GM21619 (cell line): ENCODE measurements at regions not wholly inside any gene's neighbourhood (a gene's known extent, or its start where the extent isn't known, plus 50 kb on each side); places are given as distances from the start of the nearest gene placed in this dataset.
"Not testable (repeated sequence)": the region's sequence is repeated elsewhere in the genome, so short reads cannot be mapped to it uniquely, and the experiment has no call there.

ENCODE experiments used
- ATAC-seq: cut with Tn5 transposase; IDR thresholded peaks from one replicate; pipeline ENCODE4 v1.9.1; 2021; ENCODE audit not compliant: unreplicated experiment

DNA sequence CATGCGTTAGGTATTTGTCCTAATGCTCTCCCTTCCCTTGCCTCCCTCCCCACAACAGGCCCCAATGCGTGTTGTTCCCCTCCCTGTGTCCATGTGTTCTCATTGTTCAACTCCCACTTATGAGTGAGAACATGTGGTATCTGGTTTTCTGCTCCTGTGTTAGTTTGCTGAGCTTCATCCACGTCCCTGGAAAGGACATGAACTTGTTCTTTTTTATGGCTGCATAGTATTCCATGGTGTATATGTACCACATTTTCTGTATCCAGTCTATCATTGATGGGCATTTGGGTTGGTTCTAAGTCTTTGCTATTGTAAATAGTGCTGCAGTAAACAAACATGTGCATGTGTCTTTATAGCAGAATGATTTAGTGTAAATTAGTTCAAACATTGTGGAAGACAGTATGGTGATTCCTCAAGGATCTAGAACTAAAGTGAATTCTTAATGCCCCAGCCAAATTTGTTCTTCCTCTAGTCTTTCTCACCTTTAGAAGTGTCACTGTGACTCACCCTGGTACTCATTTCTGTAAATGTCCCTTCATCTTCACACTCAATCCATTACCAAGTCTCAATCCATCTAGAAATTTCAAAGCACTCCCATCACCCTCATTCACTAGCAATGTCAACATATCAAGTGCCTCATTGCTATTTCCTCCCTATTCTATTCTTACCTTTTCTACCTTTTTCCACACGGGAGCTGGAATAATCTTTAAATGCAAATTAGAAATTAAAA lies 123.9 kb downstream of the MREG start:
- ATAC-seq, result not testable (repeated sequence)

DNA sequence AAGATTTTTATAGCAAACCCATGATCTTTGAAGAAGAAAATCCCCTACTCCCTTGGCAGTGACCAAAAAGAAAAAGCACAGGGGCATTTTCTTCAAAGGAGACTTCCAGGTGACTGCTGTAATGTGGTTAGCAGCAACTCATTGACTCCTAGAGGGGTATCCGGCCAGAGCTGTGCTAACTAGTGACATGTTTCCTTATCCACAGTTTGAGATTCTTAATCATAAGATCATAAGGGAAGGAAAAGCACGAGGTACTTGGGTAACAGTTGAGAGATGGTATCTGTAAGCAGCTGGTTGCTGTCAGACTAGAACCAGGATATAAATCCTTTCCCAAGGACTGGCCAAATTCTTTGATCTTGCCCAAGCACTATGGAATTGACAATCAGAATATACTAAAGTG lies 124.7 kb downstream of the MREG start:
- ATAC-seq, result no peak

DNA sequence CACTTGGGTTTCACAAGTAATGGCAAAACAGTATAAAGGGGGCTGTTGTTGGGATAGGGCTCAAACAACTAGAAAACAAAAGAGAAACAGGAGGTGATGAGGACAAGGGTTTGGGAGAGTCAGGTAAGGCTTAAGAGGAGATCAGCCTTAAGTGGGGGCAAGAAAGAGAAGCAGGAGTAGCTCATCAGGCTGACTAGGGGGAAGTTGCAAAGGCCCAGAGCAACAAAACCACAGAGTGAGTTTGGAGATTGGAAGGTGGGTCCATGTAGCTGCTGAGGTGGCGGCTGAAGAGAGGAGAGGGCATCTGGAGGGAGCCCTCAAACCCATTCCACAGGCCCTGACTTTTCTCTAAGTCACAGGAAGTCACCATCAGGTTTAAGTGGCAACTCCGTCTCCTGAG lies 126.0 kb downstream of the MREG start:
- ATAC-seq, result no peak

DNA sequence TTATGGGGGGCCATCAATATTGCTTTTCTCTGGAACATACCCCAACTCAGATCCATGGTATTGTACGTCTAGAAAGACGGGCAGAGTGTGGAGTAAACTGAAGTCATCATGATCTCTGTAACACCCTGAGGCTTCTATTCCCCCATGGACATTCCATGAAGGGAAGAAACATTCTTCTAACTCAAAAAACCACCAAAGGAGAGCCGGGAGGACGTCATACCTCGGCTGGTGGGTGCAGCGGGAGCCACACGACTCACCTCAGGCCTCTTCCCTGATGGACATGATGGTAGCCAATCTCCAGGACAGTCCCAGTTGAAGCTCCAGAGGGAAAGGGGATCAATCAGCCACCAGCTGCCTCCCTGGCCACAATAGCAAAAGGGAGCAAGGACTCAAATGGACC lies 127.3 kb downstream of the MREG start:
- ATAC-seq, result no peak

DNA sequence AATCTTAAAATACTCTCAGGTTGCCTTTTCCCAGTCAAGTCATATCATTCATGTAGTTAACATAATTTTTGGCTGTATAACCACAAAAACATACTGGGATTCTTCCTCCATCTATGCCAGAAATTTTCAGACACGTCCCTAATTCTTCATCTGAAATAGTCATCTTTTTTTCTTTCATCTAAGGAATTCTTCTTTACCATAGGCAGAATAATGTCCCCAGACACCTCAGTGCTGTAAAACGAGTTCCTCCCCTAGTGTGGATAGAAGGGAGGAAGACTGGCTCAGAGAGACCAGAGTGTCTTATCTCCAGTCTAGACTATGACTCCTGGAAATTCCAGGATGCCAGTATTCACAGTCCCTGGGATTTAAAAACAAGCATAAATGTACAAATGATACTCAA lies 127.8 kb downstream of the MREG start:
- ATAC-seq, result no peak

DNA sequence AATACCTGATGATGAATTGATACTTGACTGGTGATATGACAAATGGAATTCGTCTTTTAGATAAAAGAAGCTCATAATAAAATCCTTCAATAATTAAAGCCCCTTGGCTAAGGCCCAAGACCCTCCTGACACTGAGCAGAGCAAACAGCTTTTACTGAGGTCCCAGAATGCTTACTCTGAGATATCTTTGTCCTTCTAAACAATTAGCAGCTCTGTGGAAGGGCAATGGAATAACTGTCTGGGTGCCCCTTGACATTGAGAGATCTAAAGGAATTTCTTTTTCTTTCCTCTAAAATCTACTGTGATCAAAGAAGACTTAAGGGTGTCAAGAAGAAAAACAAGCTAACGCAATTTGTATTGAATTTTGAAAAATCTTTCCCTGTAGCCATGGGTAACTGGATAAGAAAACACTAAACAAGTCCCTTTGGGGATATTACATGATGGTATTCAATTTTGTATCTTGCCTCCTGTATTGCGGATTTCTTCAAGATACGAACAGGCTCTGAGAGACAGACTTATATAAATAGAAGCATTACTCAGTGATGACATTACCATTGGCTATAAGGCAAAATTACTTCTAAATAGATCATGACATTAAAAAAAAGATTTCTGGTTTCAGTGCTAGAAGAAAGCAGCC lies 128.8 kb downstream of the MREG start:
- ATAC-seq, result no peak

DNA sequence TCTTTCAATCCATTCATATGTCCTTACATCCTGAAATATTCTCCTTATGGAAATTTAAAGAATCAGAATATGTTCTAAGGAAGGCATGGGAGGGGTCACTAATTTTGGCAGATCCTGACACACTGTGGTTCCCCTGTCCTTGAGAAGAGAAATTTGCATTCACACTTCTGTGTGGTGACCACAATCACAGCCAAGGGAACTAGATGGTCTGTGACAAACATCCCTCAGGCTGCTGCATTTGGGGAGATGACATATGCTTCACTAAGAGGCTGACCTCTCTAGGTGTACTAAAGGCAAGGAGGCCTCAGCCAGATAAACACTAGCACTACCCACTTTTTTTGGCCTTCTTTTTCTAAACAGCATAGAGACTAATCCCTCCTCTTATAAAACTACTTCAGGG lies 129.6 kb downstream of the MREG start:
- ATAC-seq, result peak; percentile 63

DNA sequence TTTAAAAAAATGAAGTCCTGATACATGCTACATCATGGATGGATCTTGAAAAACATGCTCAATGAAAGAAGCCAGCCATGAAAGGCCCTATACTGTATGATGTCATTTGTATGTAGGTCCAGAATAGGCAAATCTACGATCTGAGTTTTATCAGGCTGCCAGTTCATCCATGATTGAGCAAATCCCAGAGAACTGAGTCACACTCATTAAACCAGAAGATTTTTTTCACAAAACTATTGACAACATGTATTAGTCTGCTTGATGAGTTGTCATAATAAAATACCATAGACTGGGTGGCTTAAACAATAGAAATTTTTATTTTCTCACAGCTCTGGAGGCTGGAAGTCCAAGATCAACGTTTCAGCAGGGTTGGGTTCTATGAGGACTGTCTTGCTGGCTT lies 130.7 kb downstream of the MREG start:
- no peak for ATAC-seq

DNA sequence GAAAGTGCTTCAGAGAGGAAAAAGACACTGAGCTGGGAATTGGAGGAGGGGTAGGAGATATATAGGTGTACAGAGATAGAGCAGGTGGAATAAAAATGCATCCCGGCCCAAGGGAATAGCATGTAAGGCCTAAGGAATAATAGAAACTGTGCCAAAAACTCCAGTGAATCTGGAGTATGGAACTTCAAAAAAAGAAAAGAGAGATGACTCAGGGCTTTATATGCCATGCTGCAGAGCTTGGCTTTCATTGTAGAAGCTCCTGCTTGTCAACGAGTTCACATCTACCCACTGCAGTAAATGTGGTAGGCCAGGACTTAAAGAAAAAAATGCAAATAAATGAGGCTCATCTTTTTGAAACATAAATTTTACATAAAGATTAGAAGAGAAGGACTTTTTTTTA lies 131.8 kb downstream of the MREG start:
- ATAC-seq, result no peak

DNA sequence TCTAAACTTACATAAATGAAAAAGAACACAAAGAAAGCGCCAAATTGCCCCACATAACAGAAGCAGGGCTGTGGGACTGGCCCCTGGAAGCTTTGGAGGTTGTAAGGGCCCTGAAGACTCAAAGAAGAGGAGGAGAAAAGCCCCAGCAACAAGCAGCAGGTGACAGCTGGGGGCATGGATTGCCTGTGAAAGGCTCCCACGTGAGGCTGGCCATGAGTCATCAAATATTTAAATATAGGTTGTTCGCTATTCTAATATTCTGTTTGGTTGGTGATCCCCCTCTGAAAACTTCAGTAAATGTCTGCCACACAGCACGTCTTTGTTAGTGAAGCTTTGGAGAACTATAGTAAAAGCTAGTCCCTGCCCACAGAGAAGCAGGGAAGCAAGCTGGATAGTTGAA lies 132.4 kb downstream of the MREG start:
- peak; percentile 76 for ATAC-seq

DNA sequence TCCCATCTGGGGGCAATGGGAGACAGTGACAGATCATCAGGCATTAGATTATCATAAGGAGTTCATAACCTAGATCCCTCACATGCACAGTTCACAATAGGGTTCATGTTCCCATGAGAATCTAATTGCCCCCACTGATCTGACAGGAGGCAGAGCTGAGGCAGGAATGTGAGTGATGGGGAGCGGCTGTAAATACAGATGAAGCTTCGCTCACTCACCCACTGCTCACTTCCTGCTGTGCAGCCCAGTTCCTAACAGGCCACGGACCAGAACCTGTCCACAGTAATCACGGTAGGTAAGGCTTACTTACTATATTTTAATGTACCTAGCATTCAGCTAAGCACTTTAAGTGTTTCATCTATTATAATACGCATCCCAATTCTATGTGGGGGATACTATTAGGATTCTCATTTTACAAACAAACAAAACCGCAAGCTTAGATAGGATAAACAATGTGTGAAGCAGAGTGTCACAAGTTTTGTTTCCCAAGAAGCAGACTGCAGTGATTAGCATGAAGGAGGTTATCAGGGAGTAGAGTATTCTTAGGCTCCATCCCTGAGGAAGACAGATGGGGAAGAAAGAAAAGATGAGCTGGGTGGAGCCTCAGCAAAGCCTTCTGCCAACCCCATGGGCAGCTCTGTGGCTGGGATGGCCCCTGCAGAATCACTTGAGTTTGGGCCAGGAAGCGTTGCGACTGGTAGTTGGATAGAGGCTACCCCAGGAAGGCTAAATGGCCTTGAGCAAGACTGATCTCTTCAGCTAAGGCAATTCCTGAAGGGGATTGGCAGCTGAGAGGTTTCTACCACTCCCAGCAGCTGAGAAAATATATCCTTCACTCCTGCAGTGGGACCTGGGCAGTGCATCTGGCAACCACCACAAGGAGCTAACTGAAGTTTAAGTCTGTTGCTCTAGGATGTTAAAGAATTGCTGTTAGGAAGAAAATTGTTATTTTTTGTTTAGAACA lies 133.1 kb downstream of the MREG start:
- peak; percentile 3 for ATAC-seq

DNA sequence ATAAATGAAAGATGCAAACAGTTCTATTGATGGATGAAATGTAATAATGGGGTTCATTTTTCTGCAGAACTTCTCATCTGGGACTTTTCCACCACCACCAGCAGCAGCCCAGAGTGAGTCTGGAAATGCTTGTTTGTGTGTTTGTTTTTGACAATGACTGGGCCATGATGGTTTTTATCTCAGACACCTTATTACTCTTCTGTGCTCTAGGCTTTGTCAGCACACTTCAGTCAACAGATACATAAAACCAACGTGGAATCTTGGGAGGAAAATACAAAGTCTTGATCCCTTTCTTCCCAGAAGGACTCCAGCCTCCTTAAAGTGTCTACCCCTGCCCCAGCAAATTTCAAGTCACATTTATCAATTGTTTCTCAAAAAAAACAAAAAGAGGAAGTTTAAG lies 134.0 kb downstream of the MREG start:
- no peak for ATAC-seq

DNA sequence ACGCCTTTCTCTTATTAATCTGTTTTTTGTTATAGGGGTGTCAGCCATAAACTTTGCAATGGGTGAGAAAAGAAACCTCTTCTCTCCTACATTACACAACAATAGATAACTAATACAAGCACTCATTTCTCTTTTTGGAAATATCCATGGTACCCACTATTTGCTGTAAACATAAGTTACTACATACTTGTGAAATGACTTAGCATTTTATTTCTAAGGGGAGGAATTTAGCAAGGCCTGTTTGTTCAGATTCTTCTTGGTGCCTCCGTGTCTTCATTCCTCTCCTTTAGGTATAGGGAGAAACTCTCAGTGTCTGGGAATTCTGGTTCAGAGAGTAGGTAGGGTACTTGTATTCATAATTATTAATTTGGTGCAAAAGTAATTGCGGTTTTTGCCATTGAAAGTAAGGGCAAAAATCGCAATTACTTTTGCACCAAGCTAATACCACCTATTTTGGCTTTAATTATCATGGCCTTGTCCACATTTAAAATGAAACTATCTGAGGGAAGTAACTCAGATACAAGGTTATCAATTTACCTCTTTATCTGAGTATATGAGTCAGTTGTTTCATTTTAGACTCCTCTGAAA lies 134.8 kb downstream of the MREG start:
- peak; percentile 35 for ATAC-seq

DNA sequence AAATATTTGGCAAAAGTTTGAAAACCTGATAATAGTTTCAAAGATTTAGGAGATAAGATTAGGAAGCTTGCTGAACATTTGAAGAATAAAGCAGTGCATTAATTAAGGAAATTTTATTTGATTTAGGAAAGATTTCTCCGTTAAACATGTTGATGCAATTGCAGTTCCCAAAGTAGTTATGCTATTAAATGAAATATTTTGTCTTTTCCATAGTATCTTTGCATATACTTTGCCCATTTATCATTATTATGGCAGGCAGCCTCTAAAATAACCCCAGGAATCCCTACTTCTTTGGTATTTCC lies 136.5 kb downstream of the MREG start:
- ATAC-seq, result no peak

DNA sequence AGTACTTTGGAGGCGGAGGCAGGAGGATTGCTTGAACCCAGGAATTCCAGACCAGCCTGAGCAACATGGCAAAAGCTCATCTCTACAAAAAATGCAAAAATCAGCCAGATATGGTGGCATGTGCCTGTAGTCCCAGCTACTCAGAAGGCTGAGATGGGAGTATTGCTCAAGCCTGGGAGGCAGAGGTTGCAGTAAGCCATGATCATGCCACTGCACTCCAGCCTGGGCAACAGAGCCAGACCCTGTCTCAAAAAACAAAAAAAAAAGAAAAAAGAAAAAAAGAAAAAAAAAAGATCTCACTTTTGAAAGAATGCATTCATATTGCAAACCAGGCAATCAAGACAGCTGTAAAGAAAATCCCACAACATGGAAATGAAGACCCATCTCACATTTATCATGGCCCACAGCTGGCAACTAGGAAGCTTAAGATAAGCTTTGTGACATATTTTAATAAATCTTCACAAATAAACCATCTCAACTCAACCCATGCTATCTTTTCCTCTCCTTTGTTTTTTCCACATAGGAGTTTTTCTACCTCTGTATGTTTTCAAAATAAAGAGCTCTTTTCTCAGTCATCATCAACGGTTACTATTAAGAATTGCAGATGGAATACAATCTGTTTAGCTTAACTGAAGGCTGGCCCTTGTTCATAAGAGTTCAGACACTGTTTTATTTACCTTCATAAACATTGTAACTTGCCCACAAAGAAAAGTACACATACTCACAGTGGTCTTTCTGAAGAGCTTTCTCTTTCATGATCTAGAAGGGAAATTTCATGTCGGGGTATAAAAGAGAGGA lies 137.0 kb downstream of the MREG start:
- ATAC-seq, result no peak

DNA sequence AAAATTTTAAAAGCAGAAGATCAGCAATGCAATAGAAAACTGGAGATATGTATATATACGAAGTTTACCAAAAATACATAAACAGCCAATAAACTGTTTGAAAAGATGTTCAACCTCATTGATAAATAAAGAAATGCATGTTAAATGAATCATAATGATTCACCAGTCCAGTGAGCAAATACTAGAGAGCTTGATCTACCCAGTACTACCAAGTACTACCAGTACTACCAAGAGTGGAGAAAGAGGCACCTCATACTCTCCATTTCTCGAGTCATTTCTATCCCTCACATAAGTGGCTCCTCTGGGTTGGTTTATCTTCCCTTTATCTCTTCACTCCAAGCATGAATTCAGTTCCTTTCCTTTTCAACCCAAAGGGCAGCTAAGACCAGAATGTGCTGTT lies 138.9 kb downstream of the MREG start:
- no peak for ATAC-seq

DNA sequence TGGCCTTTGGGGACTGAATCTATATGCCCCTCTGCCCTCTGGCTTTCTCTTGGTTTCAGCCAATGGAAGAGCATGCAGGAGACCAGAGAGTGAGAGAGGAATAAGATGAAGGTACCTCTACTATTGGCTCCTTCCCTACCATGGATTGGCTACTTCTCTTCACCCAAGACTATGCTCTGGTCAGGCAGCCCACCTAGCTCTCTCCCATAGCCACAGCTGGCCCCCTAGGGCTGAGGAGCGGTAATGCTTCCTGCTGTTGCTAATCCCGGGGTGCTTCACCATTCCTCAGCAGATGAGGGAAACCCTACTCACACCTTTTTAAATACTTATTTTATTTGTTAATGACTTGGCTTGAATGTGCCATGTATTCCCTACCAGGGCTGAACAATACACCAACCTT lies 142.4 kb downstream of the MREG start:
- ATAC-seq, result no peak

DNA sequence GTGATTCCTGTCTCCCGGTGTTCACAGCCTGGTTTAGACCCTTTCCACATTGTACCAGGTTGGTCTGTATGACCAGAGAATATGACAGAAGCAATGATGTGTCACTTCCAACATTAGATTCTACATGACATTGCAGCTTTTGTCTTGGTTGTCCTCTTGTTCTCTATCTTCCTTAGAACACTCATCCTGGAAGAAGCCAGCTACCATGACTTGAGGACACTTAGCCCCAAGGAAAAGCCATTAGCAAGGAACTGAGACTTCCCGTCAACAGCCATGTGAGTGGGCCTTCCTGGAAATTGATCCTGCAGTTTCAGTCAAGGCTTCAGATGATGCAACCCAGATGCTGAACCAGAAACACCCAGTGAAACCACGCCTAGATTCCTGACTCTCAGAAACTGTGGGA lies 143.3 kb downstream of the MREG start:
- ATAC-seq, result no peak

DNA sequence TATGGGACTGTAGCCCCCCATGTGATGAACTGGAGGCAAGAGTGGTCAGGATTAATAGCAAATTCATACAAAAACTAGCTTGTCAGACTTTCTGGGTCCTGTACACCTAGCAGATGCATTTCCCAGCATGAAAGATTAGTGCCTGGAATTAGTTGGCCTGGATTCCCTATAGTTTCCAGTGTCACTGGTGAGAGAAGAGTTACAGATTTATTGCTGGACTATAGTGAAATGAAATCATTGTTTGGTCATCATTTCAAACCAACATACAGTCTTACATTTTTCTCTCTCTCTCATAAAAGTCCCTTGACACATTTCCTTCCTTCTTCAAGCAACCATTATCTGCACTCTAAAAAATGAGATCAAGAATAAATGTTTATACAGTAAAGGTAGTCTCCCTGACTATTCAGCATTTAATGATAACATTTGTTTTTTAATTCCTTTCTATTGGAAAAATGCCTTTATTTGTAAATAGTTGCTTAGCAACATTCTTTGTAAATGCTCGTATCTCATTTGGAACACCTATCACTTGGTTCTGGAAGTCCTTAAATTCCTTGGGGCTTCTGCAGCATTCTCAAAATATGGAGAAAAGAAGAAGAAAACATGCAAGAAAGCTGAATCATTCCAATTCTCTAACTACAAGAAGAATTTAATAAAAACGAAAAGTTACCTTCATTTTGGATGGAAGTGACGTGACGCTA lies 144.4 kb downstream of the MREG start:
- no peak for ATAC-seq

DNA sequence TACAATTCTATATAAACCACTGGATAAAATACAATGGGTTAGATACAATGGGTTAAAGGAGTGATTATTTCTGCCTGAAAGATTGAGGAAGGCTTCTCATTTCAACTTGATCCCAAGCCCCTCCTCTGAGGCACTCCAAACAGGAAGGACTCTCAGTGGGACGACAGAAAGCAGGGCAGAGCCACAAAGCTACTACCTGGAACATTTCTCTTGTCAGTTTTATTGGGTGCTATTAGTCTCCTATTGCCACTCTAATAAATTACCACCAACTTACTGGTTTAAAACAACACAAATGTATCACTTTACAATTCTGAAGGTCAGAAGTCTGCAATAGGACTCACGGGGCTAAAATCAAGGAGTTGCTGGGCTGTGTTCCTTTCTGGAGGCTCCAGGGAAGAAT lies 146.7 kb downstream of the MREG start:
- ATAC-seq, result no peak
